ENCODE measurements at regions not wholly inside any gene's neighbourhood (a gene's known extent, or its start where the extent isn't known, plus 50 kb on each side); places are given as distances from the start of the nearest gene placed in this dataset.

DNA sequence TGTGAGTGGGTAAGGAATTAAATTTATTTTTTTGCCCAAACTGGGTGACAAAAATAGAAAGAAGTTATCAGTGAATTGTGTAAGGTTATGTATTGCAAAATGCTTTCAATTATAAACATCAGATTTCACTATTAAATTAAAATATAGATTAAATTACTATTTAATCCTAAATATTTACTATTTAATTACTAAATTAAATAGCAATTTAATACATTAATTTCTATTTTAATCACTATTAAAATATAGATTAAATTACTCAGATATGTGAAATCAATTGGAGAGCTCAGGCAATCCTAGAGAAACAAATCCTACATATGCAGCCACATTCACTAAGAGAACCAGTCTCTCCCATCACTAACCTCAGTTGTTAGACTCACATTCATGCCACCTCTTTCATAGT lies 2075.8 kb downstream of the MRPL39 start:
- Histone ChIP-seq H2BK120ac (ENCODE audit: low read depth, low read length) (no peak overlapping the region), H3K27ac (ENCODE audit: insufficient read depth, low read length) (no peak overlapping the region), H3K4me2 (ENCODE audit: low read depth, low read length) (no peak overlapping the region), H4K5ac (ENCODE audit: low read depth, low read length) (no peak overlapping the region), H3K4ac (ENCODE audit: low read depth, low read length) (no peak overlapping the region), H3K9ac (ENCODE audit: low read depth, low read length) (no peak overlapping the region), H3K56ac (ENCODE audit: extremely low read depth, insufficient read depth, low read length) (no peak overlapping the region), H3K18ac (ENCODE audit: low read depth, low read length) (no peak overlapping the region), H2AFZ (replicated peaks; ENCODE audit: low read length, poor library complexity) (no peak overlapping the region), H3K9me1 (ENCODE audit: insufficient read depth, low read length) (no peaks in the 10 kb centered on the region), H3K23ac (ENCODE audit: low read depth, low read length) (no peak overlapping the region), H4K8ac (ENCODE audit: low read depth in 2 of 2, low read length in 2 of 2) (no peak overlapping the region), H2BK5ac (ENCODE audit: low read depth, low read length, poor library complexity, severe bottlenecking) (no peak overlapping the region), H2AK9ac (replicated peaks; ENCODE audit: low read depth, low read length, poor library complexity) (no peak overlapping the region), H3K4me1 (ENCODE audit: control insufficient read depth, insufficient read depth, low read length) (no peaks in the 10 kb centered on the region), H2BK15ac (ENCODE audit: low read depth, low read length) (no peak overlapping the region), H3K4me3 (ENCODE audit: insufficient read depth, low read depth, low read length) (no peak overlapping the region), H3K36me3 (ENCODE audit: control insufficient read depth, insufficient read depth, low read length) (no peaks in the 10 kb centered on the region), H3K9me3 (ENCODE audit: control insufficient read depth, insufficient read depth, low read length) (peaks cover under 1% of the 10 kb centered on the region; the same call in 1 of the 2 replicates), H2AK5ac (ENCODE audit: low read depth, low read length) (no peak overlapping the region), H4K20me1 (ENCODE audit: insufficient read depth, low read length) (no peaks in the 10 kb centered on the region), H2BK20ac (ENCODE audit: low read depth, low read length) (no peak overlapping the region), H3K79me1 (ENCODE audit: low read depth in 1 of 2, low read length in 2 of 2) (no peaks in the 10 kb centered on the region), H3K14ac (replicated peaks; ENCODE audit: low read depth, low read length) (no peak overlapping the region), H3K27me3 (ENCODE audit: control insufficient read depth, insufficient read depth, low read length) (no peaks in the 10 kb centered on the region), H4K91ac (ENCODE audit: insufficient read depth, low read depth, low read length) (no peak overlapping the region)
- in situ Hi-C loops (cut with MboI; ENCODE audit: low sequenced_read_pairs) (no loop called here), intact Hi-C loops (cut with micrococcal nuclease) (no loop called here), dilution Hi-C loops (cut with HindIII; ENCODE audit: low sequenced_read_pairs, unreplicated experiment) (no loop called here)
- POLR2A ChIA-PET (ENCODE audit: unreplicated experiment), result no interaction called here
- no peak for DNase-seq
- no TSS peak for BruUV-seq (replicated peaks)
- TF ChIP-seq CEBPB (IDR thresholded peaks at IDR 0.05; ENCODE audit: low read depth, low read length), result no peak
- no peak for TF ChIP-seq MAFK (IDR thresholded peaks at IDR 0.05; ENCODE audit: low read depth, low read length)
- no peak for TF ChIP-seq MXI1 (IDR thresholded peaks at IDR 0.05; ENCODE audit: borderline replicate concordance, low read depth, low read length)
- TF ChIP-seq FOS (IDR thresholded peaks at IDR 0.05; ENCODE audit: low read depth, low read length), result no peak
- TF ChIP-seq, protein P1, sequence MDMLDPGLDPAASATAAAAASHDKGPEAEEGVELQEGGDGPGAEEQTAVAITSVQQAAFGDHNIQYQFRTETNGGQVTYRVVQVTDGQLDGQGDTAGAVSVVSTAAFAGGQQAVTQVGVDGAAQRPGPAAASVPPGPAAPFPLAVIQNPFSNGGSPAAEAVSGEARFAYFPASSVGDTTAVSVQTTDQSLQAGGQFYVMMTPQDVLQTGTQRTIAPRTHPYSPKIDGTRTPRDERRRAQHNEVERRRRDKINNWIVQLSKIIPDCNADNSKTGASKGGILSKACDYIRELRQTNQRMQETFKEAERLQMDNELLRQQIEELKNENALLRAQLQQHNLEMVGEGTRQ (IDR thresholded peaks at IDR 0.05; ENCODE audit: low read depth, low read length), result no peak
- no peak for TF ChIP-seq SMC3 (IDR thresholded peaks at IDR 0.05; ENCODE audit: low read depth, low read length)
- no peak for TF ChIP-seq CHD1 (IDR thresholded peaks at IDR 0.05; ENCODE audit: low read depth, low read length)
- no peak for TF ChIP-seq RFX5 (IDR thresholded peaks at IDR 0.05; ENCODE audit: low read depth, low read length)
- no peak for TF ChIP-seq RCOR1 (IDR thresholded peaks at IDR 0.05; ENCODE audit: insufficient replicate concordance, low read length)
- TF ChIP-seq, protein P2, sequence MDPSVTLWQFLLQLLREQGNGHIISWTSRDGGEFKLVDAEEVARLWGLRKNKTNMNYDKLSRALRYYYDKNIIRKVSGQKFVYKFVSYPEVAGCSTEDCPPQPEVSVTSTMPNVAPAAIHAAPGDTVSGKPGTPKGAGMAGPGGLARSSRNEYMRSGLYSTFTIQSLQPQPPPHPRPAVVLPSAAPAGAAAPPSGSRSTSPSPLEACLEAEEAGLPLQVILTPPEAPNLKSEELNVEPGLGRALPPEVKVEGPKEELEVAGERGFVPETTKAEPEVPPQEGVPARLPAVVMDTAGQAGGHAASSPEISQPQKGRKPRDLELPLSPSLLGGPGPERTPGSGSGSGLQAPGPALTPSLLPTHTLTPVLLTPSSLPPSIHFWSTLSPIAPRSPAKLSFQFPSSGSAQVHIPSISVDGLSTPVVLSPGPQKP (IDR thresholded peaks at IDR 0.05; ENCODE audit: borderline replicate concordance, low read depth, low read length), result no peak
- no peak for ATAC-seq (ENCODE audit: low read depth)
- CTCF ChIA-PET, result no interaction called here

Measured in IMR-90 (cell line).